Tibial nerve (tissue), 4 donors: ENCODE measurements at regions not wholly inside any gene's neighbourhood (a gene's known extent, or its start where the extent isn't known, plus 50 kb on each side); places are given as distances from the start of the nearest gene placed in this dataset.

Experiments
- DNase-seq, 2 donors: peaks; one replicate each; pipeline ENCODE4 v3.0.0-alpha.2; 2019; ENCODE audit warnings: low spot score in 2 of 2
- H3K27ac ChIP-seq, 4 donors: fragments of 200-600 bp; sonication (generic) in 3 of 4; one replicate each; pipeline ENCODE4 v1.5.1; 2017 to 2019; ENCODE audit warnings: mild to moderate bottlenecking in 1 of 4
- H3K27me3 ChIP-seq, 2 donors: fragments of 200-600 bp; sonication (generic) in 1 of 2; one replicate each; pipeline versions ENCODE4 v1.5.1 to v1.6.0; 2017 to 2019
- H3K36me3 ChIP-seq, 3 donors: fragments of 200-600 bp; sonication (generic); one replicate each; pipeline ENCODE4 v1.5.1; 2018 to 2019
- H3K4me1 ChIP-seq, 4 donors: fragments of 200-600 bp; sonication (generic) in 3 of 4; one replicate each; pipeline ENCODE4 v1.5.1; 2017 to 2019
- H3K4me3 ChIP-seq, 4 donors: fragments of 200-600 bp; sonication (generic) in 3 of 4; one replicate each; pipeline ENCODE4 v1.5.1; 2017 to 2019; ENCODE audit warnings: mild to moderate bottlenecking in 1 of 4, moderate library complexity in 1 of 4
- H3K9me3 ChIP-seq, 4 donors: fragments of 200-600 bp; sonication (generic) in 3 of 4; one replicate each; pipeline ENCODE4 v1.5.1; 2017 to 2019
- EP300 ChIP-seq, 2 donors: sonication (generic); formaldehyde crosslinking; IDR thresholded peaks; one replicate each; pipeline ENCODE4 v1.6.1; 2017; ENCODE audit warnings: antibody characterized with exemption in 2 of 2, mild to moderate bottlenecking in 1 of 2
- POLR2A ChIP-seq, 2 donors: fragments of 450-650 bp; IDR thresholded peaks; one replicate each; pipeline ENCODE4 v1.6.1; 2017; ENCODE audit warnings: antibody characterized with exemption in 2 of 2, mild to moderate bottlenecking in 2 of 2, moderate library complexity in 2 of 2
- WGBS, 2 donors: methylation state at CpG; one replicate each; pipeline ENCODE4 v1.1.5; 2018; 5-methylcytosine and 5-hydroxymethylcytosine counted together
- TF ChIP-seq, protein P1 (sequence below), 5 experiments: fragments of 200-600 bp in 3 of 5; fragments of 450-650 bp in 2 of 5; sonication (generic) in 3 of 5; IDR thresholded peaks; one replicate each; pipeline ENCODE4 v1.5.1; 2016 to 2019; ENCODE audit warnings: antibody characterized with exemption in 5 of 5, mild to moderate bottlenecking in 3 of 5, moderate library complexity in 2 of 5

GRCh38 chr3:104102386-104102785 lies 1264.3 kb upstream of the ALCAM start:
- H3K36me3 ChIP-seq: no peaks in the 10 kb centered on the region
- H3K9me3 ChIP-seq: no peaks in the 10 kb centered on the region
- DNase-seq: peak in 1 of 2 donors; percentile 44
- TF ChIP-seq, protein P1, sequence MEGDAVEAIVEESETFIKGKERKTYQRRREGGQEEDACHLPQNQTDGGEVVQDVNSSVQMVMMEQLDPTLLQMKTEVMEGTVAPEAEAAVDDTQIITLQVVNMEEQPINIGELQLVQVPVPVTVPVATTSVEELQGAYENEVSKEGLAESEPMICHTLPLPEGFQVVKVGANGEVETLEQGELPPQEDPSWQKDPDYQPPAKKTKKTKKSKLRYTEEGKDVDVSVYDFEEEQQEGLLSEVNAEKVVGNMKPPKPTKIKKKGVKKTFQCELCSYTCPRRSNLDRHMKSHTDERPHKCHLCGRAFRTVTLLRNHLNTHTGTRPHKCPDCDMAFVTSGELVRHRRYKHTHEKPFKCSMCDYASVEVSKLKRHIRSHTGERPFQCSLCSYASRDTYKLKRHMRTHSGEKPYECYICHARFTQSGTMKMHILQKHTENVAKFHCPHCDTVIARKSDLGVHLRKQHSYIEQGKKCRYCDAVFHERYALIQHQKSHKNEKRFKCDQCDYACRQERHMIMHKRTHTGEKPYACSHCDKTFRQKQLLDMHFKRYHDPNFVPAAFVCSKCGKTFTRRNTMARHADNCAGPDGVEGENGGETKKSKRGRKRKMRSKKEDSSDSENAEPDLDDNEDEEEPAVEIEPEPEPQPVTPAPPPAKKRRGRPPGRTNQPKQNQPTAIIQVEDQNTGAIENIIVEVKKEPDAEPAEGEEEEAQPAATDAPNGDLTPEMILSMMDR (IDR thresholded peaks at IDR 0.05): peak in 3 of 5 experiments; percentile 24 to 36 (median 25)
- TF ChIP-seq EP300 (IDR thresholded peaks at IDR 0.05): no peak
- TF ChIP-seq POLR2A (IDR thresholded peaks at IDR 0.05): no peak
- 10 to 16% methylated on average over 3 of the region's 3 CpGs for WGBS, 2 donors
- no peaks in the 10 kb centered on the region for H3K4me1 ChIP-seq
- no peaks in the 10 kb centered on the region for H3K27me3 ChIP-seq
- H3K27ac ChIP-seq: no peak overlapping the region
- H3K4me3 ChIP-seq: no peak overlapping the region

GRCh38 chr3:104106276-104106675 lies 1260.4 kb upstream of the ALCAM start:
- no peak for DNase-seq
- Histone ChIP-seq H3K4me1 (no peaks in the 10 kb centered on the region), H3K36me3 (no peaks in the 10 kb centered on the region), H3K9me3 (no peaks in the 10 kb centered on the region), H3K27me3 (no peaks in the 10 kb centered on the region), H3K27ac (no peak overlapping the region), H3K4me3 (no peak overlapping the region)
- WGBS, 2 donors: 49 to 50% methylated on average over 3 of the region's 3 CpGs
- TF ChIP-seq EP300 (IDR thresholded peaks at IDR 0.05) (no peak), POLR2A (IDR thresholded peaks at IDR 0.05) (no peak)
- TF ChIP-seq, protein P1 (IDR thresholded peaks at IDR 0.05): no peak

GRCh38 chr3:104108522-104108921 lies 1258.2 kb upstream of the ALCAM start:
- 68 to 74% methylated on average over 2 of the region's 2 CpGs for WGBS, 2 donors
- no peak for DNase-seq
- Histone ChIP-seq H3K4me3 (no peak overlapping the region), H3K9me3 (no peaks in the 10 kb centered on the region), H3K4me1 (no peaks in the 10 kb centered on the region), H3K27me3 (no peaks in the 10 kb centered on the region), H3K27ac (no peak overlapping the region), H3K36me3 (no peaks in the 10 kb centered on the region)
- TF ChIP-seq, protein P1 (IDR thresholded peaks at IDR 0.05): no peak
- TF ChIP-seq EP300 (IDR thresholded peaks at IDR 0.05): no peak
- no peak for TF ChIP-seq POLR2A (IDR thresholded peaks at IDR 0.05)

- DNase-seq: no peak
- 83 to 95% methylated on average over 3 to 4 of the region's 4 CpGs for WGBS, 2 donors
- Histone ChIP-seq H3K36me3 (no peaks in the 10 kb centered on the region), H3K4me1 (no peaks in the 10 kb centered on the region), H3K27me3 (no peaks in the 10 kb centered on the region), H3K9me3 (peaks cover 0 to 15% (median 0%) of the 10 kb centered on the region in 4 donors), H3K27ac (no peak overlapping the region), H3K4me3 (no peak overlapping the region)
- no peak for TF ChIP-seq POLR2A (IDR thresholded peaks at IDR 0.05)
- TF ChIP-seq, protein P1 (IDR thresholded peaks at IDR 0.05): no peak
- TF ChIP-seq EP300 (IDR thresholded peaks at IDR 0.05): no peak
Measured at GRCh38 chr3:104126463-104126862, 1240.2 kb upstream of the ALCAM start.

DNA sequence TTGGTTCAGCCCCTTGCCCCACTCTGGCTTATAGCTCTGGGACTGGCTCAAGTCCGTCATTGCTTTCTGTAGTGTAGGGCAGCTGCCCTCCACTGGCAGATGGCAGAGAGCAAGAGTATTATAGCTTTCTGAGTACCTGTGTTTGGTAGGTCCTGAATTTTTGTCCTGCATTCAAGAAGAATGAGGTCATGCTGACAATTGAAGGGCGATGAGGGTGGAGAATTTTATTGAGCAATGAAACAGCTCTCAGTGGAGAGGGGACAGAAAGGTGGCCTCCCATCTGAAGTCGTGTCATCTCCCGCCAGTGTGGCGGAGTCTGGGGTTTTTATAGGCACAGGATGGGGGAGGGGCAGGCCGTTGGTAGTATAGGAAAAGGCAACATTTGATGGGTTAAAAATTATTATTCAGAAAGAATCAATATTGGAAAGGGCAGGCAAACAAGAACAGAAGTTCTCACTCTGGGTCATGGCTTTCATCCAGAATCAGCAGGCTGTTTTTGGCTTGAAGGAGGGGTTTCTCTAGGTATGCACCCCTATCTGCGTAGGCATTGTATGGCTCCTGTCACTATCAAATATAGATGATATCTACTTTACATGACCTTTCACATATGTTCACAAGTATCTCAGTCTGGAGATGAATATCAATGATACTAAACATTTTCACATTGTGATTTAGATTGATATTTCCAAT lies 1239.7 kb upstream of the ALCAM start:
- WGBS, 2 donors: 86 to 91% methylated on average over 7 of the region's 7 CpGs
- TF ChIP-seq EP300 (IDR thresholded peaks at IDR 0.05) (no peak), POLR2A (IDR thresholded peaks at IDR 0.05) (no peak)
- TF ChIP-seq, protein P1 (IDR thresholded peaks at IDR 0.05): no peak

More for the DNA sequence above, 1239.7 kb upstream of the ALCAM start:
- Histone ChIP-seq H3K4me1 (no peaks in the 10 kb centered on the region), H3K27ac (no peak overlapping the region), H3K4me3 (no peak overlapping the region), H3K36me3 (no peaks in the 10 kb centered on the region), H3K9me3 (peaks cover 0 to 15% (median 0%) of the 10 kb centered on the region in 4 donors), H3K27me3 (no peaks in the 10 kb centered on the region)
- no peak for DNase-seq
